ENCODE measurements at regions not wholly inside any gene's neighbourhood (a gene's known extent, or its start where the extent isn't known, plus 50 kb on each side); places are given as distances from the start of the nearest gene placed in this dataset.

GRCh38 chr1:55636696-55637095 lies 421.5 kb upstream of the USP24 start (continued):
- TF ChIP-seq ATF3 (IDR thresholded peaks at IDR 0.05; ENCODE audit: borderline replicate concordance, extremely low read depth, low read depth, low read length) (no peak), BCLAF1 (IDR thresholded peaks at IDR 0.05) (no peak)

DNA sequence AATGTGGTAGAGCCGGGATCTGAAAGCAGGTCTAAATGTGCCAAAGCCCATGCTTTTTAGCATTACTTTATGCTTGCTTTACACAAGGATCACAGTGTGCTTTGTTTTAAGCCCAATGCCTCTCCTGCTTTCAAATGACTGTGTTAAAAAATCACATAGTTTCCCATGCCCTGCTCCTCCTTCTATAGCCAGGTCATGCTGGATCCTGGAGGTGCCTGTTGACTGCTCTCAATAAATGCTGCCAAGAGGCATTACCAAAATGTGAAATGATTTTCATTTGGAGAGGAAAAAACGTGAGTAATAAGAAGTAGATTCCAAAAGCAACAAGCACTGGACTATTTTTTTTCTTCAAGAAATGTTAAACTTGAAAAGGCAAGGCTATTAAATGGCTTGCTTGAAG lies 420.7 kb upstream of the USP24 start:
- RAD21 ChIA-PET (ENCODE audit: unreplicated experiment): no interaction called here
- no peak overlapping the region for H3K4me3 ChIP-seq
- no peak overlapping the region for H3K27ac ChIP-seq (ENCODE audit: control insufficient read depth, insufficient read depth)
- H3K9me3 ChIP-seq (replicated peaks; ENCODE audit: control insufficient read depth, insufficient read depth, low read length): no peaks in the 10 kb centered on the region; the same call in 2 of the 3 replicates
- SMC1A ChIA-PET (ENCODE audit: uncharacterized antibody, unreplicated experiment): no interaction called here
- intact Hi-C loops (cut with micrococcal nuclease; ENCODE audit: unreplicated experiment) (no loop called here), in situ Hi-C loops (cut with MboI) (no loop called here)
- H3K79me2 ChIP-seq (ENCODE audit: control insufficient read depth, insufficient read depth, low read length): no peaks in the 10 kb centered on the region
- FAIRE-seq: no peak
- H3K4me2 ChIP-seq (ENCODE audit: control insufficient read depth, insufficient read depth): no peak overlapping the region
- H3K4me1 ChIP-seq (ENCODE audit: control insufficient read depth, insufficient read depth, low read length): peaks cover under 1% of the 10 kb centered on the region; the same call in 1 of the 2 replicates
- H4K20me1 ChIP-seq (ENCODE audit: control insufficient read depth, insufficient read depth): no peaks in the 10 kb centered on the region
- no peak for DNase-seq (ENCODE audit: low read depth, low spot score)
- H3K9ac ChIP-seq (ENCODE audit: control insufficient read depth, insufficient read depth, low read length): no peak overlapping the region
- 13% methylated on average over 2 of the region's 2 CpGs for WGBS (ENCODE audit: insufficient coverage, insufficient replicate concordance, low lambda C conversion rate, missing lambda C conversion rate)
- no peak for TF ChIP-seq POLR2A (IDR thresholded peaks at IDR 0.05; ENCODE audit: low read depth, low read length)
- no peak for TF ChIP-seq EED (IDR thresholded peaks at IDR 0.05; ENCODE audit: low read depth)
- TF ChIP-seq LARP7 (IDR thresholded peaks at IDR 0.05): no peak
- no peak for TF ChIP-seq SIX5 (IDR thresholded peaks at IDR 0.05; ENCODE audit: low read depth, low read length, severe bottlenecking)
- TF ChIP-seq EZH2 (IDR thresholded peaks at IDR 0.05; ENCODE audit: borderline replicate concordance, control insufficient read depth, low read depth, low read length): no peak
- no TSS peak for BruUV-seq (replicated peaks)
- no peak overlapping the region for H2AFZ ChIP-seq (ENCODE audit: control insufficient read depth, low read depth, low read length)
- no peak for ATAC-seq
- POLR2A ChIA-PET: no interaction called here
- no peaks in the 10 kb centered on the region for H3K36me3 ChIP-seq (ENCODE audit: control insufficient read depth in 2 of 2, insufficient read depth in 2 of 2, low read length in 1 of 2)
- CTCF ChIA-PET: no interaction called here
- H3K27me3 ChIP-seq (replicated peaks in 1 of 2; ENCODE audit: control insufficient read depth in 2 of 2, insufficient read depth in 2 of 2, low read length in 1 of 2): no peaks in the 10 kb centered on the region; a peak in 1 of 4 replicates
